ENCODE measurements at regions not wholly inside any gene's neighbourhood (a gene's known extent, or its start where the extent isn't known, plus 50 kb on each side); places are given as distances from the start of the nearest gene placed in this dataset.

DNA sequence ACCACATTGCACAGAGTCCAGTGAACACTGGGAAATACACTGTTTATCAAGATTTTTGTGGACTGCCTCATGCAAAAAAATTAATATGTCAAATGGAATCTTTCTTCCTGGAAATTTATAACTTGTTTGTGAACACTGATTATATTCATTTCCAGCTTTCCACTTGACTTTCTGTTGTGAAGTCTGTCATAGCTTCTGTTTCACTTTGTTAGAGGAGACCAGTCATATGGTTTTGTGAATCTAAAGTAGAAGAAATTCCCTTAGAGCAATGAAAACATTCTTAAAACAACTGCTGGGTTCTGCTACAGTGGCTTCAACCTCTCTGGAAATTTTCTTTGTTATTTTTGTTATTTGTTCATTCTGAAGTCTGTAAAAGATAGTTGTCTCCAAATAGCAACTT lies 349.5 kb upstream of the NFE2L3 start:
- H3K9ac ChIP-seq (ENCODE audit: low read depth in 1 of 2, low read length in 2 of 2), result no peak overlapping the region
- no peaks in the 10 kb centered on the region for H3K9me3 ChIP-seq (ENCODE audit: control insufficient read depth in 1 of 2, low read length in 2 of 2)
- H3K27ac ChIP-seq (ENCODE audit: low read depth, low read length), result no peak overlapping the region
- H3K4me1 ChIP-seq (ENCODE audit: control insufficient read depth in 1 of 2, insufficient read depth in 2 of 2, low read length in 2 of 2), result no peaks in the 10 kb centered on the region
- no peaks in the 10 kb centered on the region for H3K36me3 ChIP-seq (ENCODE audit: control insufficient read depth in 1 of 2, insufficient read depth in 2 of 2, low read length in 2 of 2)
- no peaks in the 10 kb centered on the region for H3K27me3 ChIP-seq (ENCODE audit: control insufficient read depth in 1 of 2, insufficient read depth in 2 of 2, low read length in 2 of 2)
- no peak overlapping the region for H3K4me3 ChIP-seq (ENCODE audit: low read depth in 1 of 2, low read length in 2 of 2)

DNA sequence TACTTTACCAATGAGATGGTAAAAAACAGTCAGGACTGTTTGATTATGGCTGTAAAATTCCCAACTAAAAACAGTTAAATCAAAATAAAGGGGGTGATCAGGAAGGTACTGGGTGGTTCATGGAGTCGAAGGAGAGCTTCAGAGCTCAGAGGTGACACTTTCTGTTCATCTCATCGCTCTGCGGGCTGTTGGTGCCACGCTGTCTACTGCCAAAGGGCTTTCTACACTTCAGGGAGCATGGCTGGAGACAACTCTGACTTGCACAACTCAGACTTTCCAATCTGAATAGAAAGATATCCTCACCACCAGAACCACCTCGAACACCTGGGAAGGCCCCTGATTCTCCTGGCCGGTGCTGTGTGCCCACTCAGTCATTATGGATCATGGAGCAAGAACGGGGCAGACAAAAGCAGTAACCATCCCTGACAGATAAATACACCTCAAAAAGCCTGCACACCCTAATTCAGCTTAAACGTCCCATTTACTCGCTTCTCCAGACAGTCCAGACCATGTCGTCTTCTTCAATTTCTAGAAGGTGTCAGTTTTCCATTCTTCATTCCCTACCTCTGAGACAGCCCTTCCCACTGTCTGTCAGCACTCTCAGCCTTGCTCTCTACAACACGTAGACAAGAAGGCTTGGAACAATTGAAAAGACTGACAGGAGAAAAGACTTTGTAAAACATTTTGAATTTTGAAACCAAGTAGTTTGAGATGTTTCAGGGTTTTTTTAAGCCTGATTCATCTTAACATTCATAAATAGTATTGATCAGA lies 348.7 kb upstream of the NFE2L3 start:
- H3K36me3 ChIP-seq (ENCODE audit: control insufficient read depth in 1 of 2, insufficient read depth in 2 of 2, low read length in 2 of 2), result no peaks in the 10 kb centered on the region
- H3K27me3 ChIP-seq (ENCODE audit: control insufficient read depth in 1 of 2, insufficient read depth in 2 of 2, low read length in 2 of 2), result no peaks in the 10 kb centered on the region
- no peak overlapping the region for H3K4me3 ChIP-seq (ENCODE audit: low read depth in 1 of 2, low read length in 2 of 2)
- H3K4me1 ChIP-seq (ENCODE audit: control insufficient read depth in 1 of 2, insufficient read depth in 2 of 2, low read length in 2 of 2), result peaks cover 0 to 4% of the 10 kb centered on the region in 2 donors
- no peak overlapping the region for H3K27ac ChIP-seq (ENCODE audit: low read depth, low read length)
- H3K9ac ChIP-seq (ENCODE audit: low read depth in 1 of 2, low read length in 2 of 2), result no peak overlapping the region
- H3K9me3 ChIP-seq (ENCODE audit: control insufficient read depth in 1 of 2, low read length in 2 of 2), result no peaks in the 10 kb centered on the region

DNA sequence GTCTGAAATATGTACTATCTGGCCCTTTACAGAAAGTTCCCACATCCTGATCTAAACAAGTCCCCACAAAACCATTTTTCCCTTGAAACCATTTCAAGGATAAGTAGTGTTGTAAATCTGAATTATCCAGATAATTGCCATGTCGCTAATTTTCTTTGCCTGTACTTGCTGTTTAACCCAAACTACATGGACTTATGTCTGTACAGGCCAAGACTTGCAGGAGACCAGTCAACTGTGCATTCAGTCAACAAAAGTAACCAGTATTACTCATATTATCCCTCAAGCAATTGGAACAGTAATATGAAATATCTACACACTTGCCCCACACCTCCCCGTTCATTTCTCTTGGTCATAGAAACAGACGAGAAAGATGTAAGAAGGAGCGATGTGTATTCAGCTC lies 347.8 kb upstream of the NFE2L3 start:
- Histone ChIP-seq H3K27ac (ENCODE audit: low read depth, low read length) (no peak overlapping the region), H3K4me1 (ENCODE audit: control insufficient read depth in 1 of 2, insufficient read depth in 2 of 2, low read length in 2 of 2) (peaks cover 0 to 4% of the 10 kb centered on the region in 2 donors), H3K36me3 (ENCODE audit: control insufficient read depth in 1 of 2, insufficient read depth in 2 of 2, low read length in 2 of 2) (no peaks in the 10 kb centered on the region)

DNA sequence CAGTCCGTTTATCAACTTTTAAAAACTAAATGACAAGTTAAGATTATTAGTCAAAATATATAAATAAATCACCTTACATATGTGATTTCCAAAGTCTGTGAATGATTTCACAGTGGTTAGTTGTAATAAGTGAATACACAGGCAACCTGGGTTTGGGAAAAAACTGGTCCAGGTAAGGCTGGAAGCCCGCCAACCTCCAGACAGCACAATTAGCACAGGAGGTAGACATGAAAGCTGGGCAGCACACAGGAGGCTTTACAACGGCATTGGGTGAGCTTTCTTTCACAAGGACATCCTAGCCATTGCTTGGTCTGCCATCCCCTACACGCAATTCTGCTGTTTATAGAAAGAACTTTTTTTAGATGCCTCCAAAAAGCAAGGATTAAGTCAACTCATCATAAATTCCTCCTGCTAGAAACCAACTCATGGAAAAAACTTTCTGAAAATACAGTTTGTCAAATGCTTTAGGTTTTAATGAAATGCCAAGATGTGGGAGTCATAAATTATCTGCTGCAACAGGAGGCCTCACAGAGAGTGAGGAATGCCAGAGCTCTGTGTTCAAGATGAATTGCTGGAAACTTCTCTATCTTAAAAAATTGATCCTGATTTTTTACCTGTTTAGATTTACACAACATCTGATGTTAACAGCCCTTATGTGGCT lies 346.8 kb upstream of the NFE2L3 start:
- Histone ChIP-seq H3K36me3 (ENCODE audit: control insufficient read depth in 1 of 2, insufficient read depth in 2 of 2, low read length in 2 of 2) (no peaks in the 10 kb centered on the region), H3K9me3 (ENCODE audit: control insufficient read depth in 1 of 2, low read length in 2 of 2) (no peaks in the 10 kb centered on the region), H3K9ac (ENCODE audit: low read depth in 1 of 2, low read length in 2 of 2) (no peak overlapping the region), H3K4me3 (ENCODE audit: low read depth in 1 of 2, low read length in 2 of 2) (no peak overlapping the region), H3K4me1 (ENCODE audit: control insufficient read depth in 1 of 2, insufficient read depth in 2 of 2, low read length in 2 of 2) (peaks cover 0 to 4% of the 10 kb centered on the region in 2 donors), H3K27ac (ENCODE audit: low read depth, low read length) (no peak overlapping the region), H3K27me3 (ENCODE audit: control insufficient read depth in 1 of 2, insufficient read depth in 2 of 2, low read length in 2 of 2) (no peaks in the 10 kb centered on the region)

More for the DNA sequence above, 347.8 kb upstream of the NFE2L3 start:
- H3K27me3 ChIP-seq (ENCODE audit: control insufficient read depth in 1 of 2, insufficient read depth in 2 of 2, low read length in 2 of 2), result no peaks in the 10 kb centered on the region
- no peaks in the 10 kb centered on the region for H3K9me3 ChIP-seq (ENCODE audit: control insufficient read depth in 1 of 2, low read length in 2 of 2)
- H3K9ac ChIP-seq (ENCODE audit: low read depth in 1 of 2, low read length in 2 of 2), result no peak overlapping the region
- H3K4me3 ChIP-seq (ENCODE audit: low read depth in 1 of 2, low read length in 2 of 2), result no peak overlapping the region

DNA sequence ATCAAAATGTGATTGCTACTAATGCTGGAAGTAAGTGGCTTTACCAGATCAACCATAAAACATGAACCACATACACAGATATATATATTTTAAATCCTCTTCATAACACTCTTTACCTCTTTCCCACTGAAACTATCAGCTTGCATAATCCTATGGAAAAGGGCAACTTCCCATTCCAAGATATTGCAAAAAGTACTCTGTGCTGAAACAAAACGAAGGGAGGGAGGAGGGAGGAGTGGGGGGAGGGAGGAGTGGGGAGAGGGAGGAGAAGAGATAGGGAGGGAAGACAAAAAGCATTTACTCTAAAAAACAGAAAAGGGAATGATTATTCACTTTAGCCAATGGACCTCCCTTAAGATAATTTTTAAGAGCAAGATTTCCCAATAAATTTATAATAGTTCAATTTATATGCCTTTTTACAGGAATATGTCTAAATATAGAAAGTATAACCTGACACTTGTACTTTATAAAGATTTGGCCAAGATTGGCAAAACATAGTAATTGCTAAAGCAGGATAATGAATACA lies 344.8 kb upstream of the NFE2L3 start:
- no peaks in the 10 kb centered on the region for H3K36me3 ChIP-seq (ENCODE audit: control insufficient read depth in 1 of 2, insufficient read depth in 2 of 2, low read length in 2 of 2)
- no peak overlapping the region for H3K27ac ChIP-seq (ENCODE audit: low read depth, low read length)
- no peaks in the 10 kb centered on the region for H3K9me3 ChIP-seq (ENCODE audit: control insufficient read depth in 1 of 2, low read length in 2 of 2)
- H3K9ac ChIP-seq (ENCODE audit: low read depth in 1 of 2, low read length in 2 of 2), result no peak overlapping the region
- H3K4me3 ChIP-seq (ENCODE audit: low read depth in 1 of 2, low read length in 2 of 2), result no peak overlapping the region
- no peaks in the 10 kb centered on the region for H3K27me3 ChIP-seq (ENCODE audit: control insufficient read depth in 1 of 2, insufficient read depth in 2 of 2, low read length in 2 of 2)
- peaks cover 0 to 4% of the 10 kb centered on the region in 2 donors for H3K4me1 ChIP-seq (ENCODE audit: control insufficient read depth in 1 of 2, insufficient read depth in 2 of 2, low read length in 2 of 2)

DNA sequence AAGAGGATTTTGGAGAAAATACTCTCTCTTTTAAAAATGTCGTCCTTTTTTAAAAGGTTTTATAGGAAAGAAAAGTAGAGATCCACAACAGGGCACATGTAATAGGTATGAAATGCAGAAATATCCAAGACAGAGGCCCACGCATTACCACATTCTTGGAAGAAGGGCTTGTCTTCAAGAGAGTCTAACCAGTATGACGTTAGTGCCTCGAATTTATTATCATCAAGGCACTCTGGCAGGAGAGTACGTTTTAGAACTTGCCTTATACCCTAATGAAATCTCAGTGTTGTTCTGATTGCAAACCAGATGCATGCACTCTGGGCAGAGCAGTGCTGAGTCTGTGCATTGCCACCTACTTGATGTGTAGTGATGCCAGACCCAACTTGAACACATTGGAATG lies 342.6 kb upstream of the NFE2L3 start:
- peaks cover 0 to 4% of the 10 kb centered on the region in 2 donors for H3K4me1 ChIP-seq (ENCODE audit: control insufficient read depth in 1 of 2, insufficient read depth in 2 of 2, low read length in 2 of 2)
- H3K27ac ChIP-seq (ENCODE audit: low read depth, low read length), result no peak overlapping the region

DNA sequence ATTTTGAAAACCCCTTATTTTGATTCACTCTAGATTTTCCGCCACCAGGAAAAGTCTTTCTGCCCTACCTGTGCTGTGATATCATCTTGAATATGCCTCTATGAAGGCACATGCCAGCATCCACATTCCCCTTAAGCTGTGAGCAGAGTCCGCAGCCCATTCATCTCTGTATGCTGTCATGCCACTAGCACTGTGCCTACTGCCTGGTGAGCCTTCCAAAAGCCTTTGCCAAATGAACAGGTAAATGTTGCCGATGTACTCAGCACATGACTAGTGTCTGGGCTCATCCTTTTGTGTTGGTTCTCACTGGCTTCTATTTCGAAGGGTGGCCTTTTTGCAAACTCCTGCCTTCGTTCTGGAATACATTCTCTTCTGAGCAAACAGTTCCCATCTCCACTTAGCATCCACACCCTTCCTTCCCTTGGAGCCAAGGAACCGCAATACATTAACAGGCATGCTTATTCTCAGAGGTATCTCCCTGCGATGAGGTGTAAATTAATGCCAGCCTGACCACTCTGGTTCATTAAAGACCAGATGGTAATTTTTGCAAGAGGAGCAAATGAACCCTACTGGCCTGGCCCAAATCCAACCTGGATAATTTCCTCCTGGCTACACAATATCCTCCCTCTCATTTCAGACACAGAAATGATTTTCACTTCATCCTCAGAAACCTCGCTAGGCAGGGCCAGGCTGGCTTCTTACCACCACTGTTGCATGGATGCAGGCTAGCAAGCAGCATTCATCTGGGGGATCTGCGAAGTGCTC lies 339.7 kb upstream of the NFE2L3 start:
- Histone ChIP-seq H3K27ac (ENCODE audit: low read depth, low read length) (no peak overlapping the region), H3K9ac (ENCODE audit: low read depth in 1 of 2, low read length in 2 of 2) (no peak overlapping the region), H3K4me1 (ENCODE audit: control insufficient read depth in 1 of 2, insufficient read depth in 2 of 2, low read length in 2 of 2) (peaks cover 0 to 4% of the 10 kb centered on the region in 2 donors), H3K9me3 (ENCODE audit: control insufficient read depth in 1 of 2, low read length in 2 of 2) (no peaks in the 10 kb centered on the region), H3K27me3 (ENCODE audit: control insufficient read depth in 1 of 2, insufficient read depth in 2 of 2, low read length in 2 of 2) (peaks cover 0 to 4% of the 10 kb centered on the region in 2 donors), H3K4me3 (ENCODE audit: low read depth in 1 of 2, low read length in 2 of 2) (no peak overlapping the region), H3K36me3 (ENCODE audit: control insufficient read depth in 1 of 2, insufficient read depth in 2 of 2, low read length in 2 of 2) (no peaks in the 10 kb centered on the region)

More for the DNA sequence above, 342.6 kb upstream of the NFE2L3 start:
- no peak overlapping the region for H3K9ac ChIP-seq (ENCODE audit: low read depth in 1 of 2, low read length in 2 of 2)
- no peaks in the 10 kb centered on the region for H3K9me3 ChIP-seq (ENCODE audit: control insufficient read depth in 1 of 2, low read length in 2 of 2)
- no peaks in the 10 kb centered on the region for H3K36me3 ChIP-seq (ENCODE audit: control insufficient read depth in 1 of 2, insufficient read depth in 2 of 2, low read length in 2 of 2)
- H3K4me3 ChIP-seq (ENCODE audit: low read depth in 1 of 2, low read length in 2 of 2), result no peak overlapping the region
- H3K27me3 ChIP-seq (ENCODE audit: control insufficient read depth in 1 of 2, insufficient read depth in 2 of 2, low read length in 2 of 2), result peaks cover 0 to 4% of the 10 kb centered on the region in 2 donors

DNA sequence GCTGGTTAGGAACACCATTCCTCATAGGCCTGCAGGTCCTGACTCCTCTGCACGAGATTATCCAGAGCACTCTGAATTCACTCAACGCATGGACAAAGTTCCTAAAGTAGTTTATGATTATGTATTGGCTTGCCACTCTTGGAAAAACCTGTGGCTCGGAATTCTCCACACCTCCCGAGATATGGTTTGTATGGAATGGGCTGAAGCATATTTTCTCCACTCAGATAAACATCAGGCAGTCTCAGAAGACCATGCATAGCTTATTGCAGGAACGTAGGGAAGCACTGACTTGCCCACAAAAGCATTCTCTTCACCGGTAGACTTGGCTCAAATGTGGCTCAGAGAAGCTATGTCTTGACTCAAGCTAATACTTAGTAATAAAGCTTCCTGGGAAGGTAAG lies 338.6 kb upstream of the NFE2L3 start:
- no peak overlapping the region for H3K4me3 ChIP-seq (ENCODE audit: low read depth in 1 of 2, low read length in 2 of 2)
- H3K36me3 ChIP-seq (ENCODE audit: control insufficient read depth in 1 of 2, insufficient read depth in 2 of 2, low read length in 2 of 2), result no peaks in the 10 kb centered on the region
- H3K27me3 ChIP-seq (ENCODE audit: control insufficient read depth in 1 of 2, insufficient read depth in 2 of 2, low read length in 2 of 2), result peaks cover 0 to 4% of the 10 kb centered on the region in 2 donors
- no peaks in the 10 kb centered on the region for H3K9me3 ChIP-seq (ENCODE audit: control insufficient read depth in 1 of 2, low read length in 2 of 2)
- no peak overlapping the region for H3K9ac ChIP-seq (ENCODE audit: low read depth in 1 of 2, low read length in 2 of 2)
- H3K27ac ChIP-seq (ENCODE audit: low read depth, low read length), result no peak overlapping the region
- H3K4me1 ChIP-seq (ENCODE audit: control insufficient read depth in 1 of 2, insufficient read depth in 2 of 2, low read length in 2 of 2), result no peaks in the 10 kb centered on the region

DNA sequence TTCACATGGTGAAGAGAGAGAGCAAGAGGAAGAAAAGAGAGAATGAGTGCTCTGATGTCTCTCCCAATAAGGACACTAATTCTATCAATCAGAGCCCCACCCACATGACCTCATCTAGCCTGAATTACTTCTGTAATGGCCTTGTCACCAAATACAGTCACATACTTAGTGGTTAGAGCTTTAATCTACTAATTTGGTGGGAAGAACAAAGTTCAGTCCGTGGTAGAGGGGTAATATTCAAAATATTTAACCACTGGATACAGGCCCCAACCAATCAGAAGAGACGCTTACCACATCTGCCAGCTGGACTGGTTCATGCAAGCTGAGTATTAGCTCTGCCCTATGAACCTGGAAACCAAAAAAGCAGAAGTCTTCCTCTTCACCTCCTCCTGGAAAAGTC lies 336.3 kb upstream of the NFE2L3 start:
- no peaks in the 10 kb centered on the region for H3K9me3 ChIP-seq (ENCODE audit: control insufficient read depth in 1 of 2, low read length in 2 of 2)
- H3K27ac ChIP-seq (ENCODE audit: low read depth, low read length), result no peak overlapping the region
- H3K4me1 ChIP-seq (ENCODE audit: control insufficient read depth in 1 of 2, insufficient read depth in 2 of 2, low read length in 2 of 2), result no peaks in the 10 kb centered on the region
- H3K27me3 ChIP-seq (ENCODE audit: control insufficient read depth in 1 of 2, insufficient read depth in 2 of 2, low read length in 2 of 2), result peaks cover 0 to 4% of the 10 kb centered on the region in 2 donors
- no peak overlapping the region for H3K4me3 ChIP-seq (ENCODE audit: low read depth in 1 of 2, low read length in 2 of 2)
- no peak overlapping the region for H3K9ac ChIP-seq (ENCODE audit: low read depth in 1 of 2, low read length in 2 of 2)
- H3K36me3 ChIP-seq (ENCODE audit: control insufficient read depth in 1 of 2, insufficient read depth in 2 of 2, low read length in 2 of 2), result no peaks in the 10 kb centered on the region
